Aorta (tissue), 5 donors: ENCODE measurements at regions not wholly inside any gene's neighbourhood (a gene's known extent, or its start where the extent isn't known, plus 50 kb on each side); places are given as distances from the start of the nearest gene placed in this dataset.

Experiments
- ATAC-seq: fragments of 200-7000 bp; cut with Tn5 transposase; one replicate; pipeline ENCODE4 v1.9.1; 2022; ENCODE audit warnings: moderate library complexity; ENCODE audit not compliant: low FRiP score
- DNase-seq, 2 donors: peaks; one replicate each; pipeline ENCODE4 v3.0.0-alpha.2; 2020
- H3K27ac ChIP-seq, 2 donors: one replicate each; pipeline ENCODE4 v1.5.1; 2013; ENCODE audit warnings: low read length in 2 of 2, mild to moderate bottlenecking in 2 of 2, moderate library complexity in 2 of 2, control low read depth in 1 of 2, inconsistent platforms in 1 of 2, low read depth in 1 of 2
- H3K27me3 ChIP-seq, 2 donors: one replicate each; pipeline ENCODE4 v1.6.1; 2013; ENCODE audit warnings: control low read depth in 1 of 2, low read length in 1 of 2, mild to moderate bottlenecking in 1 of 2, moderate library complexity in 1 of 2; ENCODE audit not compliant: insufficient read depth in 2 of 2, control insufficient read depth in 1 of 2
- H3K36me3 ChIP-seq, 2 donors: one replicate each; pipeline ENCODE4 v1.6.1; 2013; ENCODE audit warnings: control low read depth in 1 of 2, low read length in 1 of 2, mild to moderate bottlenecking in 1 of 2; ENCODE audit not compliant: insufficient read depth in 2 of 2, control insufficient read depth in 1 of 2
- H3K4me1 ChIP-seq, 2 donors: one replicate each; pipeline ENCODE4 v1.6.1; 2013; ENCODE audit warnings: low read length in 2 of 2, control low read depth in 1 of 2, mild to moderate bottlenecking in 1 of 2, moderate library complexity in 1 of 2; ENCODE audit not compliant: insufficient read depth in 2 of 2, control insufficient read depth in 1 of 2
- H3K4me3 ChIP-seq, 2 donors: one replicate each; pipeline ENCODE4 v1.5.1; 2013; ENCODE audit warnings: low read length in 2 of 2, control low read depth in 1 of 2, mild to moderate bottlenecking in 1 of 2
- H3K9me3 ChIP-seq: one replicate; pipeline ENCODE4 v1.6.1; 2013; ENCODE audit warnings: mild to moderate bottlenecking, low read length; ENCODE audit not compliant: control insufficient read depth
- WGBS, 2 donors: extraction: QIAGEN DNeasy Blood & Tissue Kit; methylation state at CpG; one replicate each; pipeline ENCODE4 v1.1.7; 2013; 5-methylcytosine and 5-hydroxymethylcytosine counted together
- intact Hi-C, 2 donors: fragments of 100-400 bp; cut with DNase I; formaldehyde crosslinking; loops; one replicate each; pipeline versions ENCODE4 v1.14.2 to v1.15.0; 2022
- donor health status: healthy with polysubstance abuse.
- donor health status: Bipolar disorder and iron deficiency.
- donor health status: DM: no; HTN: no; CAD: no.
- donor health status: DM: no; HTN: no; CAD: no.
- donor health status: DM: yes; HTN: yes; CAD: no.

DNA sequence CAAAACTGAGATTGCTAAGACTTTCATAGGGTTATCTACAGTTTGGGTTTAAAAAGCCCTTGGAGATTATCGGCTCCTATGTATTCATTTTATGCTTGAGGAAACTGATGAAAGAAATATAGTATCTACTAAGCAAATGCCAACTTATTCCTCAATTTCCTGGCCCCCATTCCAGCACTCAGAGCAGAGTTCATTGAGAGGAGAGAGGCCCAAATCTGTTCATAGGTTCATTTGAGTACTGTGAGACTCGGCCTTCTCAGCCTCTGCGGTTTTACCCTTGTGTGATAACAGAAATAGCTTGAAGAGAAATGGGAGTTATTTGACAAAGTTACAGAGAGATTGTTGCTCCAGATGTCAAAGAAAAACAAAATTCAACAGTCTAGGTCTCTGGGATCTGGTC, 226.7 kb upstream of the ARHGAP42 start:
- no peaks in the 10 kb centered on the region for H3K9me3 ChIP-seq
- DNase-seq, result no peak
- WGBS, 2 donors, result 43 to 56% methylated on average over 3 of the region's 3 CpGs

GRCh38 chr11:100467821-100468508, 219.1 kb upstream of the ARHGAP42 start:
- intact Hi-C loops, result no loop called here
- no peak for DNase-seq
- Histone ChIP-seq H3K27me3 (no peaks in the 10 kb centered on the region), H3K4me3 (no peak overlapping the region), H3K9me3 (no peaks in the 10 kb centered on the region), H3K4me1 (no peaks in the 10 kb centered on the region), H3K27ac (no peak overlapping the region), H3K36me3 (no peaks in the 10 kb centered on the region)
- WGBS, 2 donors, result 67 to 73% methylated on average over 3 of the region's 3 CpGs
- no peak for ATAC-seq

More for the DNA sequence above, 226.7 kb upstream of the ARHGAP42 start:
- ATAC-seq, result no peak
- H3K4me3 ChIP-seq, result no peak overlapping the region
- H3K36me3 ChIP-seq, result no peaks in the 10 kb centered on the region
- no peaks in the 10 kb centered on the region for H3K27me3 ChIP-seq
- intact Hi-C loops, result no loop called here
- no peak overlapping the region for H3K27ac ChIP-seq
- H3K4me1 ChIP-seq, result no peaks in the 10 kb centered on the region

GRCh38 chr11:100469835-100470234, 217.3 kb upstream of the ARHGAP42 start:
- Histone ChIP-seq H3K4me3 (no peak overlapping the region), H3K27me3 (no peaks in the 10 kb centered on the region), H3K4me1 (no peaks in the 10 kb centered on the region), H3K27ac (no peak overlapping the region), H3K36me3 (no peaks in the 10 kb centered on the region), H3K9me3 (no peaks in the 10 kb centered on the region)
- DNase-seq (no peak), ATAC-seq (no peak)
- intact Hi-C loops, result no loop called here
- 20 to 24% methylated on average over 2 of the region's 2 CpGs for WGBS, 2 donors

DNA sequence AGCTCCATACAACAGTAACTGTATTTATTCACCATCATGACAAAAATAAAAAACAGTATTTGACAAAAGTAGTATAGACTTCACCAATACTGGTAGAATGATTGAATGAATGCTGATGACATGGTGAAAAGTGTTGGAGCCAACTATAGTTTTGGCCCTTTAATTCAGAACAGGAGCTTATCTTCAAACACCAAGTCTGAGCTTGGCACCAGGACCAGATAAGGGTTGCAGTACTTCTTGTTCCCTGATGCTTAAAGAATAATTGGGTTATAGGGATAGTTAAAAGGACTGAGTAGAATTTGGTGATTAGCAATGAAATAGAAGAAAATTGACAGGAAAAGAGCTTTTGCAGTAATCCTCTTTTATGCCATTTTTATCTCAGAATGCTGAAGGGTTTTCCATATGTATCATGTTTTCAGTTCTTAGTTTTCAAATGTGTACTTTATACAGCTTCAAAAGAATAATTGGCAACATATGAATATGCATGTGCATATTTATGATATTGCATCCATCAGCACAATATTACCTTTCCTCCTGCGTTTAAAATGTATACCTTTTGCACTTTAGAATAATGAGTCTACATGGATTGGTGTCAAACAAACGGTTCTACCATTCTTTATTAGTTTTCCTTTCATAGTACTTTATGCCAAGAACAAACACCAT, 214.2 kb upstream of the ARHGAP42 start:
- Histone ChIP-seq H3K27me3 (no peaks in the 10 kb centered on the region), H3K36me3 (no peaks in the 10 kb centered on the region), H3K9me3 (no peaks in the 10 kb centered on the region), H3K27ac (no peak overlapping the region), H3K4me3 (no peak overlapping the region), H3K4me1 (no peaks in the 10 kb centered on the region)
- ATAC-seq (no peak), DNase-seq (no peak)
- intact Hi-C loops, result no loop called here
- 68 to 70% methylated on average over 2 of the region's 2 CpGs for WGBS, 2 donors

- H3K27ac ChIP-seq, result no peak overlapping the region
- H3K27me3 ChIP-seq, result no peaks in the 10 kb centered on the region
- DNase-seq (no peak), ATAC-seq (no peak)
- intact Hi-C loops, result no loop called here
- H3K9me3 ChIP-seq, result no peaks in the 10 kb centered on the region
- no peaks in the 10 kb centered on the region for H3K36me3 ChIP-seq
- WGBS, 2 donors, result 90 to 97% methylated on average over 1 of the region's 1 CpG
- H3K4me1 ChIP-seq, result no peaks in the 10 kb centered on the region
- no peak overlapping the region for H3K4me3 ChIP-seq
Observed at GRCh38 chr11:100473390-100473740, 213.7 kb upstream of the ARHGAP42 start.

- H3K4me1 ChIP-seq, result no peaks in the 10 kb centered on the region
- no peaks in the 10 kb centered on the region for H3K36me3 ChIP-seq
- 68 to 73% methylated on average over 2 of the region's 2 CpGs for WGBS, 2 donors
- H3K27me3 ChIP-seq, result no peaks in the 10 kb centered on the region
- no peak overlapping the region for H3K4me3 ChIP-seq
- H3K9me3 ChIP-seq, result peaks cover 2% of the 10 kb centered on the region
- DNase-seq, result no peak
- H3K27ac ChIP-seq, result no peak overlapping the region
- no peak for ATAC-seq
- intact Hi-C loops, result no loop called here
Observed at GRCh38 chr11:100484948-100485347, 202.1 kb upstream of the ARHGAP42 start.

DNA sequence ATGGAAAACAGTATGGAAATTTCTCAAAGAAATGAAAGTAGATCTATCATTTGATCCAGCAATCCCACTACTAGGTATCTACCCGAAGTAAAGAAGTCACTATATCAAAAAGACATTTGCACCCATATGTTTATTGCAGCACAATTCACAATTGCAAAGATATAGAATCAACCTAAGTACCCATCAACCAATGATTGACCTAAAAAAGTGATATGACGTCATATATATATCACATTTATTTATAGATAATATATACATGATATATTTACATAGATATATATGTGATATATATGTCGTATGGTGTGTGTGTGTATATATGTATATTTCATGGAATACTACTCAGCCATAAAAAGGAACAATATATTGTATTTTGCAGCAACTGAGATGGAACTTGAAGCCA, 188.3 kb upstream of the ARHGAP42 start:
- intact Hi-C loops, result no loop called here
- Histone ChIP-seq H3K27ac (no peak overlapping the region), H3K4me1 (no peaks in the 10 kb centered on the region), H3K36me3 (no peaks in the 10 kb centered on the region), H3K27me3 (no peaks in the 10 kb centered on the region), H3K4me3 (no peak overlapping the region), H3K9me3 (no peaks in the 10 kb centered on the region)
- WGBS, 2 donors, result 88 to 89% methylated on average over 3 of the region's 3 CpGs
- ATAC-seq, result no peak
- no peak for DNase-seq

- WGBS, 2 donors, result 93 to 96% methylated on average over 2 of the region's 2 CpGs
- Histone ChIP-seq H3K36me3 (no peaks in the 10 kb centered on the region), H3K4me1 (no peaks in the 10 kb centered on the region), H3K4me3 (no peak overlapping the region), H3K9me3 (no peaks in the 10 kb centered on the region), H3K27me3 (no peaks in the 10 kb centered on the region), H3K27ac (no peak overlapping the region)
- DNase-seq, result no peak
- intact Hi-C loops, result no loop called here
- no peak for ATAC-seq
Observed at GRCh38 chr11:100501450-100501849, 185.6 kb upstream of the ARHGAP42 start.

- Histone ChIP-seq H3K9me3 (no peaks in the 10 kb centered on the region), H3K4me3 (no peak overlapping the region), H3K4me1 (peaks cover 0 to 3% of the 10 kb centered on the region in 2 donors), H3K36me3 (no peaks in the 10 kb centered on the region), H3K27ac (no peak overlapping the region), H3K27me3 (no peaks in the 10 kb centered on the region)
- 85 to 86% methylated on average over 2 of the region's 2 CpGs for WGBS, 2 donors
- intact Hi-C loops, result no loop called here
- DNase-seq (no peak), ATAC-seq (no peak)
Observed at GRCh38 chr11:100512475-100512874, 174.6 kb upstream of the ARHGAP42 start.
